ENCODE measurements at regions not wholly inside any gene's neighbourhood (a gene's known extent, or its start where the extent isn't known, plus 50 kb on each side); places are given as distances from the start of the nearest gene placed in this dataset.

DNA sequence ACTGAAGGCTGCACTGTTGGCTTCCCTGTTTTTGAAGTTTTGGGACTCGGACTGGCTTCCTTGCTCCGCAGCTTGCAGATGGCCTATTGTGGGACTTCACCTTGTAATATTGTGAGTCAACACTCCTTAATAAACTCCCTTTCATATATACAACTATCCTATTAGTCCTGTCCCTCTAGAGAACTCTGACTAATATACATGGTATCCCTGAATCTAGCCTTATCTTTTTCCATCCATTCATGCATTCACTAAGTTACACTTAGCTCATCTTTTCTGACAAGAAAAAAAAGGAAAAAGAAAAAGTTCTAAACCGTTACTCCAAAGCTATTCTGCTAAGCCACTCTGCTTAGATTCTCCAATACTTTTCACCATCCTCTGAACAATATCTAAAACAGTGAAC lies 1260.2 kb upstream of the PCDH7 start:
- Histone ChIP-seq H3K4me3 (no peak overlapping the region), H3K36me3 (no peaks in the 10 kb centered on the region), H3K9me3 (no peaks in the 10 kb centered on the region), H3K4me1 (no peaks in the 10 kb centered on the region), H3K27me3 (no peaks in the 10 kb centered on the region), H3K27ac (no peak overlapping the region)
- intact Hi-C loops (cut with DNase I), result no loop called here
- no peak for DNase-seq
- WGBS, 2 donors, result 58 to 69% methylated on average over 3 of the region's 3 CpGs
- no peak for ATAC-seq
- TF ChIP-seq, protein P1, sequence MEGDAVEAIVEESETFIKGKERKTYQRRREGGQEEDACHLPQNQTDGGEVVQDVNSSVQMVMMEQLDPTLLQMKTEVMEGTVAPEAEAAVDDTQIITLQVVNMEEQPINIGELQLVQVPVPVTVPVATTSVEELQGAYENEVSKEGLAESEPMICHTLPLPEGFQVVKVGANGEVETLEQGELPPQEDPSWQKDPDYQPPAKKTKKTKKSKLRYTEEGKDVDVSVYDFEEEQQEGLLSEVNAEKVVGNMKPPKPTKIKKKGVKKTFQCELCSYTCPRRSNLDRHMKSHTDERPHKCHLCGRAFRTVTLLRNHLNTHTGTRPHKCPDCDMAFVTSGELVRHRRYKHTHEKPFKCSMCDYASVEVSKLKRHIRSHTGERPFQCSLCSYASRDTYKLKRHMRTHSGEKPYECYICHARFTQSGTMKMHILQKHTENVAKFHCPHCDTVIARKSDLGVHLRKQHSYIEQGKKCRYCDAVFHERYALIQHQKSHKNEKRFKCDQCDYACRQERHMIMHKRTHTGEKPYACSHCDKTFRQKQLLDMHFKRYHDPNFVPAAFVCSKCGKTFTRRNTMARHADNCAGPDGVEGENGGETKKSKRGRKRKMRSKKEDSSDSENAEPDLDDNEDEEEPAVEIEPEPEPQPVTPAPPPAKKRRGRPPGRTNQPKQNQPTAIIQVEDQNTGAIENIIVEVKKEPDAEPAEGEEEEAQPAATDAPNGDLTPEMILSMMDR (IDR thresholded peaks at IDR 0.05), result no peak
- FAIRE-seq, result no peak

DNA sequence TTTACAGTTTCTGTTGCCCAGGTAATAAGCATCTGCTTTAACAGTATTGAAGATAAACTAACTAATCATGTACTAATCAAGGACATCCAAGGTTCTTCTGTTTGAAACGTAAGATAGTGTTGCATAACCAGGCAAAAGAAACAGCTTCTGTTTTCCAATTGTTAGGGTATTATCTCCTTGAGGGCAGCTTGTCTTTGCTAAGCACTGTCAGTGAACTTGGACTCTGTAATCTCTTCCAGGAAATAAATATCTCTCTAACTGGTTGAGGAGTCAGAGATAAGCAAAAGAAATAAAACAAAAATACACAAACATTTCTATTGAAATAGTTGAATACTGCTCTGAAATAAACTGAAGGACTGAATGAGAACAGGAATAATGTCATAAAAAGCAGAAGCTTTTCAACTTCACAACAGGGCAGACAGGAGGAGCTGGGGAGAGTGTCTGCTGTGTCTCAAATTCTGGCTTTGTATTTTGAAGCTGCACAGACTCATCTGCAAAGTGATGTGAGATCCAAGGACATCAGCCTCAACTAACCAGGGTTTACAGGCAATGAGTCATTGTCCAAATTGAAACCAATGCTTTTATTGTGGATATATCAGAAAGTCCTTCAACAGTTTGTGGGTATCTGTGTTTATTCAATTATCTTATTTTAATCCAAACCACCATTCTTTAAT lies 1253.0 kb upstream of the PCDH7 start:
- H3K4me3 ChIP-seq, result no peak overlapping the region
- ATAC-seq (no peak), FAIRE-seq (no peak), DNase-seq (no peak)
- H3K27ac ChIP-seq, result no peak overlapping the region
- H3K4me1 ChIP-seq, result no peaks in the 10 kb centered on the region
- no peaks in the 10 kb centered on the region for H3K27me3 ChIP-seq
- intact Hi-C loops (cut with DNase I), result no loop called here
- H3K36me3 ChIP-seq, result no peaks in the 10 kb centered on the region
- WGBS, 2 donors, result 3 to 10% methylated on average over 1 of the region's 1 CpG
- no peaks in the 10 kb centered on the region for H3K9me3 ChIP-seq
- TF ChIP-seq, protein P1 (IDR thresholded peaks at IDR 0.05), result no peak

Small RNA genes in the stretch of these regions (microRNA-seq; reads per million reads assigned to microRNA genes)
- gene MIR4275, result 0 reads per million in 2 donors
